ENCODE measurements at regions not wholly inside any gene's neighbourhood (a gene's known extent, or its start where the extent isn't known, plus 50 kb on each side); places are given as distances from the start of the nearest gene placed in this dataset.

- TF ChIP-seq EZH2phosphoT487 (IDR thresholded peaks at IDR 0.05; ENCODE audit: borderline replicate concordance): no peak
- TF ChIP-seq SIN3A (IDR thresholded peaks at IDR 0.05; ENCODE audit: low read depth): no peak
- TF ChIP-seq CTCF (IDR thresholded peaks at IDR 0.05 in 2 of 3, conservative IDR thresholded peaks at IDR 0.05 in 1 of 3; ENCODE audit: borderline replicate concordance in 1 of 3, insufficient read depth in 1 of 3, low read depth in 2 of 3, low read length in 2 of 3): no peak
- no peak for TF ChIP-seq ATF3 (IDR thresholded peaks at IDR 0.05)
- TF ChIP-seq POLR2A (IDR thresholded peaks at IDR 0.05; ENCODE audit: borderline replicate concordance, extremely low read depth, insufficient read depth, insufficient read length): no peak
- no peak for TF ChIP-seq JUND (IDR thresholded peaks at IDR 0.05)
- no peak for TF ChIP-seq MAX (IDR thresholded peaks at IDR 0.05)
These were observed 189.3 kb upstream of the SGO1 start for GRCh38 chr3:20375302-20375701.

Data from HCT116 (cell line).